ENCODE measurements at regions not wholly inside any gene's neighbourhood (a gene's known extent, or its start where the extent isn't known, plus 50 kb on each side); places are given as distances from the start of the nearest gene placed in this dataset.

- ChIA-PET POLR2A (ENCODE audit: unreplicated experiment) (no interaction called here), CTCF (no interaction called here)
- Histone ChIP-seq H2AFZ (no peak overlapping the region), H3K9me3 (ENCODE audit: insufficient read depth, low read depth) (no peaks in the 10 kb centered on the region), H3K4me1 (replicated peaks; ENCODE audit: insufficient read depth) (no peaks in the 10 kb centered on the region), H3K79me2 (ENCODE audit: low read depth) (no peaks in the 10 kb centered on the region), H3K4me3 (no peak overlapping the region), H3K27me3 (ENCODE audit: insufficient read depth, low read depth) (no peaks in the 10 kb centered on the region), H3F3A (ENCODE audit: insufficient read depth, low read depth) (no peaks in the 10 kb centered on the region), H3K9me2 (ENCODE audit: insufficient read depth) (no peaks in the 10 kb centered on the region), H4K20me1 (ENCODE audit: insufficient read depth) (no peaks in the 10 kb centered on the region), H3K36me3 (ENCODE audit: low read depth) (no peaks in the 10 kb centered on the region), H3K27ac (no peak overlapping the region), H3K4me2 (no peak overlapping the region)
- no TSS peak for BruUV-seq (replicated peaks)
- TF ChIP-seq CTCF (conservative IDR thresholded peaks at IDR 0.05) (no peak), EZH2 (IDR thresholded peaks at IDR 0.05; ENCODE audit: low read depth) (no peak)
- DNase-seq = no peak
- intact Hi-C loops (cut with micrococcal nuclease; ENCODE audit: unreplicated experiment) = no loop called here
Observed at GRCh38 chr7:125010540-125010939, 80.9 kb upstream of the POT1 start.

- CTCF ChIA-PET = no interaction called here
Observed at GRCh38 chr7:124996778-124997177, 67.2 kb upstream of the POT1 start.

GRCh38 chr7:124992851-124993562 is 63.4 kb upstream of the POT1 start:
- Histone ChIP-seq H3K9me3 (ENCODE audit: insufficient read depth, low read depth) (peaks cover 7% of the 10 kb centered on the region), H3K27me3 (ENCODE audit: insufficient read depth, low read depth) (no peaks in the 10 kb centered on the region), H3F3A (ENCODE audit: insufficient read depth, low read depth) (peaks cover 24% of the 10 kb centered on the region), H3K9me2 (ENCODE audit: insufficient read depth) (no peaks in the 10 kb centered on the region), H3K79me2 (ENCODE audit: low read depth) (no peaks in the 10 kb centered on the region), H3K36me3 (ENCODE audit: low read depth) (no peaks in the 10 kb centered on the region), H3K27ac (peak overlapping the region; percentile 96), H2AFZ (peak overlapping the region; percentile 60), H3K4me1 (replicated peaks; ENCODE audit: insufficient read depth) (peaks cover 25% of the 10 kb centered on the region), H4K20me1 (ENCODE audit: insufficient read depth) (no peaks in the 10 kb centered on the region), H3K4me3 (peak overlapping the region; percentile 32; the same call in 1 of the 2 replicates), H3K4me2 (peak overlapping the region; percentile 70)
- BruUV-seq (replicated peaks) = TSS peak; percentile 60
- DNase-seq = peak; percentile 73 to 96
- ChIA-PET CTCF (no interaction called here), POLR2A (ENCODE audit: unreplicated experiment) (interaction anchor here (0.5 to 0.6 kb wide), 2 partner anchors 72 to 111 kb away, joined by 3 to 8 read pairs; no protein-coding TSS in a partner anchor)
- TF ChIP-seq CTCF (conservative IDR thresholded peaks at IDR 0.05) = no peak
- no peak for TF ChIP-seq EZH2 (IDR thresholded peaks at IDR 0.05; ENCODE audit: low read depth)
- intact Hi-C loops (cut with micrococcal nuclease; ENCODE audit: unreplicated experiment) = loop anchor here (1.0 to 10.0 kb wide), 5 partner anchors 64 to 1709 kb away; partner anchors contain the start of gene POT1

More at GRCh38 chr7:124996778-124997177, 67.2 kb upstream of the POT1 start:
- no peak for TF ChIP-seq CTCF (conservative IDR thresholded peaks at IDR 0.05)
- no peak for TF ChIP-seq EZH2 (IDR thresholded peaks at IDR 0.05; ENCODE audit: low read depth)
- DNase-seq = no peak
- H4K20me1 ChIP-seq (ENCODE audit: insufficient read depth) = no peaks in the 10 kb centered on the region
- no peaks in the 10 kb centered on the region for H3K9me2 ChIP-seq (ENCODE audit: insufficient read depth)
- no peaks in the 10 kb centered on the region for H3K27me3 ChIP-seq (ENCODE audit: insufficient read depth, low read depth)
- peaks cover 24% of the 10 kb centered on the region for H3K4me1 ChIP-seq (replicated peaks; ENCODE audit: insufficient read depth)
- POLR2A ChIA-PET (ENCODE audit: unreplicated experiment) = no interaction called here
- peaks cover 6% of the 10 kb centered on the region; the same call in 1 of the 2 replicates for H3K9me3 ChIP-seq (ENCODE audit: insufficient read depth, low read depth)
- intact Hi-C loops (cut with micrococcal nuclease; ENCODE audit: unreplicated experiment) = loop anchor here (10.0 kb wide), 1 partner anchor 132 kb away; no protein-coding TSS in a partner anchor
- no peak overlapping the region for H3K4me2 ChIP-seq
- no peaks in the 10 kb centered on the region for H3K36me3 ChIP-seq (ENCODE audit: low read depth)
- BruUV-seq (replicated peaks) = no TSS peak
- no peaks in the 10 kb centered on the region for H3K79me2 ChIP-seq (ENCODE audit: low read depth)
- no peak overlapping the region for H3K27ac ChIP-seq
- no peak overlapping the region for H2AFZ ChIP-seq
- peaks cover 22% of the 10 kb centered on the region for H3F3A ChIP-seq (ENCODE audit: insufficient read depth, low read depth)
- H3K4me3 ChIP-seq = no peak overlapping the region
